ENCODE measurements at regions not wholly inside any gene's neighbourhood (a gene's known extent, or its start where the extent isn't known, plus 50 kb on each side); places are given as distances from the start of the nearest gene placed in this dataset.

DNA sequence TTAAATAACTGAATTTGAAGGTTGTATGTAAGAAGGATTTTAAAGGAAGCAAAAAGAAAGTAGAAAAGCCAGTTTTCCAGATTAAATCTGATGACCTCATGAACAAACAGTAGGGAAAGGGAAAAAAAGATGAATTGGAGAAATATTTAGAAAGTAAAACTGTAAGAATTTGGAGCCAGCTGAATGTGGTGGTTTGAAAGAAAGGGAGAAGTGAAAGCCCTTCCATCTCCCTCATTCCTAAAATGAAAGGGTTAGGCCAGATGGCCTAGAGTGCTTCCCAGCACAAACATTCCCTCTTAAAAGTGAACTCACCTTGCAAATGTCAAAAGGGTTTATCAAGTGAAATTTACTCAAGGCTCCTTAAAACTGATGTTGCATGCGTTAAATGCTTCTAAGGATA lies 139.3 kb upstream of the COL21A1 start:
- Histone ChIP-seq H3K27ac (peak overlapping the region; percentile 35 to 48), H3K4me3 (no peak overlapping the region)
- no peak for TF ChIP-seq CTCF (IDR thresholded peaks at IDR 0.05)
- DNase-seq (ENCODE audit: low spot score) = no peak

- TF ChIP-seq CTCF (IDR thresholded peaks at IDR 0.05) = no peak
- DNase-seq (ENCODE audit: low spot score) = no peak
- no peak overlapping the region for H3K4me3 ChIP-seq
- peak overlapping the region in 1 of 2 donors; percentile 17 for H3K27ac ChIP-seq
Observed at GRCh38 chr6:56385981-56386593, 138.7 kb upstream of the COL21A1 start.

- TF ChIP-seq CTCF (IDR thresholded peaks at IDR 0.05) = no peak
- DNase-seq (ENCODE audit: low spot score) = no peak
- Histone ChIP-seq H3K27ac (peak overlapping the region; percentile 69 to 85), H3K4me3 (no peak overlapping the region)
Observed at GRCh38 chr6:56383160-56383559, 135.8 kb upstream of the COL21A1 start.

- H3K27ac ChIP-seq = peak overlapping the region in 1 of 2 donors; percentile 85
- no peak overlapping the region for H3K4me3 ChIP-seq
- no peak for DNase-seq (ENCODE audit: low spot score)
- TF ChIP-seq CTCF (IDR thresholded peaks at IDR 0.05) = no peak
Observed at GRCh38 chr6:56382416-56382940, 135.1 kb upstream of the COL21A1 start.

- H3K27ac ChIP-seq = no peak overlapping the region
- no peak for DNase-seq (ENCODE audit: low spot score)
- no peak for TF ChIP-seq CTCF (IDR thresholded peaks at IDR 0.05)
- H3K4me3 ChIP-seq = no peak overlapping the region
Observed at GRCh38 chr6:56381801-56382251, 134.4 kb upstream of the COL21A1 start.

- Histone ChIP-seq H3K4me3 (no peak overlapping the region), H3K27ac (no peak overlapping the region)
- TF ChIP-seq CTCF (IDR thresholded peaks at IDR 0.05) = no peak
- DNase-seq (ENCODE audit: low spot score) = no peak
Observed at GRCh38 chr6:56380476-56380875, 133.1 kb upstream of the COL21A1 start.

GRCh38 chr6:56378966-56379585 lies 131.7 kb upstream of the COL21A1 start:
- TF ChIP-seq CTCF (IDR thresholded peaks at IDR 0.05) = no peak
- no peak overlapping the region for H3K4me3 ChIP-seq

More at GRCh38 chr6:56378966-56379585, 131.7 kb upstream of the COL21A1 start:
- no peak overlapping the region for H3K27ac ChIP-seq
- DNase-seq (ENCODE audit: low spot score) = no peak
